ENCODE measurements at regions not wholly inside any gene's neighbourhood (a gene's known extent, or its start where the extent isn't known, plus 50 kb on each side); places are given as distances from the start of the nearest gene placed in this dataset.

DNA sequence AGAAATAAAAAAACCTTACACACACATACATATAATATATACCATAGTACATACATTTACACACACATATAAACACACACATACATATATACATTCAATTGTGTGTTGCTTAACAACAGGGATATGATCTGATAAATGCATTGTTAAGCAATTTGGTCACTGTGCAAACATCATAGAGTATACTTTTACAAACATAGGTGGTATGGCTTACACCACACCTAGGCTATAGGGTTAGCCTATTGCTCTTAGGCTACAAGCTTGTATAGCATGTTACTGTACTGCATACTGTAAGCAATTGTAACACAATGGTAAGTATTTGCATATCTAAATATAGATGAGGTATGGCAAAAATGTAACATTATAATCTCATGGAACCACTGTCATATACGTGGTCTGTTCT, 156.8 kb upstream of the ERBB4 start:
- no peaks in the 10 kb centered on the region for H3K79me2 ChIP-seq (ENCODE audit: insufficient read depth)
- no peaks in the 10 kb centered on the region for H4K20me1 ChIP-seq (ENCODE audit: insufficient read depth)
- no peak for DNase-seq
- no peaks in the 10 kb centered on the region for H3K36me3 ChIP-seq (replicated peaks in 1 of 2; ENCODE audit: control insufficient read depth in 1 of 2, insufficient read depth in 2 of 2, low read length in 1 of 2)
- no peak overlapping the region for H3K4me2 ChIP-seq
- WGBS (ENCODE audit: low lambda C conversion rate), result 90% methylated on average over 1 of the region's 1 CpG
- no peak overlapping the region for H3K4me3 ChIP-seq (ENCODE audit: low read depth in 2 of 2, low read length in 1 of 2)
- H3K9me3 ChIP-seq, result no peaks in the 10 kb centered on the region
- H3K9me2 ChIP-seq, result no peaks in the 10 kb centered on the region
- H3F3A ChIP-seq (replicated peaks; ENCODE audit: insufficient read depth), result no peaks in the 10 kb centered on the region
- CTCF ChIA-PET, result no interaction called here
- no peaks in the 10 kb centered on the region for H3K4me1 ChIP-seq (ENCODE audit: control insufficient read depth in 1 of 2, insufficient read depth in 2 of 2, low read depth in 1 of 2, low read length in 1 of 2)
- TF ChIP-seq IRF3 (IDR thresholded peaks at IDR 0.05; ENCODE audit: low read depth, low read length) (no peak), ZBTB33 (IDR thresholded peaks at IDR 0.05; ENCODE audit: borderline replicate concordance, low read depth) (no peak), EZH2phosphoT487 (IDR thresholded peaks at IDR 0.05; ENCODE audit: borderline replicate concordance, low read depth) (no peak), TEAD4 (IDR thresholded peaks at IDR 0.05; ENCODE audit: borderline replicate concordance, insufficient read depth) (no peak), RFX5 (IDR thresholded peaks at IDR 0.05; ENCODE audit: low read length) (no peak), RAD21 (IDR thresholded peaks at IDR 0.05; ENCODE audit: low read length) (no peak), SIN3A (IDR thresholded peaks at IDR 0.05; ENCODE audit: borderline replicate concordance, low read depth, low read length) (no peak), JUND (IDR thresholded peaks at IDR 0.05) (no peak), MEF2A (IDR thresholded peaks at IDR 0.05; ENCODE audit: borderline replicate concordance, low read depth) (no peak), NRF1 (IDR thresholded peaks at IDR 0.05; ENCODE audit: low read depth, low read length) (no peak), RCOR1 (IDR thresholded peaks at IDR 0.05; ENCODE audit: low read length) (no peak)
- TF ChIP-seq, protein P1, sequence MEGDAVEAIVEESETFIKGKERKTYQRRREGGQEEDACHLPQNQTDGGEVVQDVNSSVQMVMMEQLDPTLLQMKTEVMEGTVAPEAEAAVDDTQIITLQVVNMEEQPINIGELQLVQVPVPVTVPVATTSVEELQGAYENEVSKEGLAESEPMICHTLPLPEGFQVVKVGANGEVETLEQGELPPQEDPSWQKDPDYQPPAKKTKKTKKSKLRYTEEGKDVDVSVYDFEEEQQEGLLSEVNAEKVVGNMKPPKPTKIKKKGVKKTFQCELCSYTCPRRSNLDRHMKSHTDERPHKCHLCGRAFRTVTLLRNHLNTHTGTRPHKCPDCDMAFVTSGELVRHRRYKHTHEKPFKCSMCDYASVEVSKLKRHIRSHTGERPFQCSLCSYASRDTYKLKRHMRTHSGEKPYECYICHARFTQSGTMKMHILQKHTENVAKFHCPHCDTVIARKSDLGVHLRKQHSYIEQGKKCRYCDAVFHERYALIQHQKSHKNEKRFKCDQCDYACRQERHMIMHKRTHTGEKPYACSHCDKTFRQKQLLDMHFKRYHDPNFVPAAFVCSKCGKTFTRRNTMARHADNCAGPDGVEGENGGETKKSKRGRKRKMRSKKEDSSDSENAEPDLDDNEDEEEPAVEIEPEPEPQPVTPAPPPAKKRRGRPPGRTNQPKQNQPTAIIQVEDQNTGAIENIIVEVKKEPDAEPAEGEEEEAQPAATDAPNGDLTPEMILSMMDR (IDR thresholded peaks at IDR 0.05), result no peak
- TF ChIP-seq, protein P2, sequence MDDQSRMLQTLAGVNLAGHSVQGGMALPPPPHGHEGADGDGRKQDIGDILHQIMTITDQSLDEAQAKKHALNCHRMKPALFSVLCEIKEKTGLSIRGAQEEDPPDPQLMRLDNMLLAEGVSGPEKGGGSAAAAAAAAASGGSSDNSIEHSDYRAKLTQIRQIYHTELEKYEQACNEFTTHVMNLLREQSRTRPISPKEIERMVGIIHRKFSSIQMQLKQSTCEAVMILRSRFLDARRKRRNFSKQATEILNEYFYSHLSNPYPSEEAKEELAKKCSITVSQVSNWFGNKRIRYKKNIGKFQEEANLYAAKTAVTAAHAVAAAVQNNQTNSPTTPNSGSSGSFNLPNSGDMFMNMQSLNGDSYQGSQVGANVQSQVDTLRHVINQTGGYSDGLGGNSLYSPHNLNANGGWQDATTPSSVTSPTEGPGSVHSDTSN (IDR thresholded peaks at IDR 0.05), result no peak
- TF ChIP-seq, protein P3, sequence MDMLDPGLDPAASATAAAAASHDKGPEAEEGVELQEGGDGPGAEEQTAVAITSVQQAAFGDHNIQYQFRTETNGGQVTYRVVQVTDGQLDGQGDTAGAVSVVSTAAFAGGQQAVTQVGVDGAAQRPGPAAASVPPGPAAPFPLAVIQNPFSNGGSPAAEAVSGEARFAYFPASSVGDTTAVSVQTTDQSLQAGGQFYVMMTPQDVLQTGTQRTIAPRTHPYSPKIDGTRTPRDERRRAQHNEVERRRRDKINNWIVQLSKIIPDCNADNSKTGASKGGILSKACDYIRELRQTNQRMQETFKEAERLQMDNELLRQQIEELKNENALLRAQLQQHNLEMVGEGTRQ (IDR thresholded peaks at IDR 0.05; ENCODE audit: borderline replicate concordance, low read depth, low read length), result no peak
- no peak overlapping the region for H3K9ac ChIP-seq
- H2AFZ ChIP-seq (ENCODE audit: low read depth), result no peak overlapping the region
- no peaks in the 10 kb centered on the region for H3K27me3 ChIP-seq (ENCODE audit: insufficient read depth)
- POLR2A ChIA-PET, result no interaction called here
- H3K27ac ChIP-seq (ENCODE audit: low read depth in 2 of 2, low read length in 1 of 2), result no peak overlapping the region
